WTC11 (cell line): ENCODE measurements at regions not wholly inside any gene's neighbourhood (a gene's known extent, or its start where the extent isn't known, plus 50 kb on each side); places are given as distances from the start of the nearest gene placed in this dataset.

Experiments used
- ATF2 ChIP-seq: sonication (generic); formaldehyde crosslinking; IDR thresholded peaks from 2 replicates; pipeline ENCODE4 v1.8.1; 2022; ENCODE audit warnings: low read depth, missing genetic modification reagents, borderline replicate concordance
- CBFB ChIP-seq: sonication (generic); formaldehyde crosslinking; IDR thresholded peaks from 2 replicates; pipeline ENCODE4 v1.8.1; 2022; ENCODE audit warnings: mild to moderate bottlenecking, low read depth, missing genetic modification reagents
- ELF4 ChIP-seq: sonication (generic); formaldehyde crosslinking; IDR thresholded peaks from 2 replicates; pipeline ENCODE4 v1.8.1; 2022; ENCODE audit warnings: low read depth, mild to moderate bottlenecking, moderate library complexity, missing genetic modification reagents
- ETV6 ChIP-seq: sonication (generic); formaldehyde crosslinking; IDR thresholded peaks from 2 replicates; pipeline ENCODE4 v1.8.1; 2022; ENCODE audit warnings: mild to moderate bottlenecking, missing genetic modification reagents
- FOXK1 ChIP-seq: sonication (generic); formaldehyde crosslinking; IDR thresholded peaks from 2 replicates; pipeline ENCODE4 v1.8.0; 2022; ENCODE audit warnings: mild to moderate bottlenecking, moderate library complexity, missing genetic modification reagents
- MLX ChIP-seq: sonication (generic); formaldehyde crosslinking; IDR thresholded peaks from 2 replicates; pipeline ENCODE4 v1.8.1; 2023; ENCODE audit warnings: mild to moderate bottlenecking, missing genetic modification reagents, moderate library complexity
- SP1 ChIP-seq: sonication (generic); formaldehyde crosslinking; conservative IDR thresholded peaks from 2 replicates; pipeline ENCODE4 v1.8.1; 2022; ENCODE audit warnings: missing genetic modification reagents
- TP53 ChIP-seq: sonication (generic); formaldehyde crosslinking; IDR thresholded peaks from 2 replicates; pipeline ENCODE4 v1.8.1; 2023; ENCODE audit warnings: mild to moderate bottlenecking, missing genetic modification reagents
- ZSCAN18 ChIP-seq: fragments of 250-450 bp; sonication (Bioruptor Pico); IDR thresholded peaks from 2 replicates; pipeline ENCODE4 v2.1.2; 2022; ENCODE audit warnings: mild to moderate bottlenecking, moderate library complexity
- TF ChIP-seq, protein P1 (sequence below): fragments of 200-600 bp; IDR thresholded peaks from 2 replicates; pipeline ENCODE4 v1.8.0; 2022; ENCODE audit warnings: antibody characterized with exemption
- TF ChIP-seq, protein P2 (sequence below): sonication (generic); formaldehyde crosslinking; IDR thresholded peaks from 2 replicates; pipeline ENCODE4 v1.8.1; 2022; ENCODE audit warnings: missing genetic modification reagents, borderline replicate concordance
- TF ChIP-seq, protein P3 (sequence below): sonication (generic); formaldehyde crosslinking; IDR thresholded peaks from 2 replicates; pipeline ENCODE4 v1.8.0; 2022; ENCODE audit warnings: mild to moderate bottlenecking, missing genetic modification reagents

GRCh38 chr1:166785987-166786386 is 53.3 kb upstream of the POGK start:
- TF ChIP-seq, protein P1, sequence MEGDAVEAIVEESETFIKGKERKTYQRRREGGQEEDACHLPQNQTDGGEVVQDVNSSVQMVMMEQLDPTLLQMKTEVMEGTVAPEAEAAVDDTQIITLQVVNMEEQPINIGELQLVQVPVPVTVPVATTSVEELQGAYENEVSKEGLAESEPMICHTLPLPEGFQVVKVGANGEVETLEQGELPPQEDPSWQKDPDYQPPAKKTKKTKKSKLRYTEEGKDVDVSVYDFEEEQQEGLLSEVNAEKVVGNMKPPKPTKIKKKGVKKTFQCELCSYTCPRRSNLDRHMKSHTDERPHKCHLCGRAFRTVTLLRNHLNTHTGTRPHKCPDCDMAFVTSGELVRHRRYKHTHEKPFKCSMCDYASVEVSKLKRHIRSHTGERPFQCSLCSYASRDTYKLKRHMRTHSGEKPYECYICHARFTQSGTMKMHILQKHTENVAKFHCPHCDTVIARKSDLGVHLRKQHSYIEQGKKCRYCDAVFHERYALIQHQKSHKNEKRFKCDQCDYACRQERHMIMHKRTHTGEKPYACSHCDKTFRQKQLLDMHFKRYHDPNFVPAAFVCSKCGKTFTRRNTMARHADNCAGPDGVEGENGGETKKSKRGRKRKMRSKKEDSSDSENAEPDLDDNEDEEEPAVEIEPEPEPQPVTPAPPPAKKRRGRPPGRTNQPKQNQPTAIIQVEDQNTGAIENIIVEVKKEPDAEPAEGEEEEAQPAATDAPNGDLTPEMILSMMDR: no peak
- TF ChIP-seq CBFB (CRISPR knock-in tag): no peak
- no peak for TF ChIP-seq ETV6 (CRISPR knock-in tag)
- TF ChIP-seq, protein P2, sequence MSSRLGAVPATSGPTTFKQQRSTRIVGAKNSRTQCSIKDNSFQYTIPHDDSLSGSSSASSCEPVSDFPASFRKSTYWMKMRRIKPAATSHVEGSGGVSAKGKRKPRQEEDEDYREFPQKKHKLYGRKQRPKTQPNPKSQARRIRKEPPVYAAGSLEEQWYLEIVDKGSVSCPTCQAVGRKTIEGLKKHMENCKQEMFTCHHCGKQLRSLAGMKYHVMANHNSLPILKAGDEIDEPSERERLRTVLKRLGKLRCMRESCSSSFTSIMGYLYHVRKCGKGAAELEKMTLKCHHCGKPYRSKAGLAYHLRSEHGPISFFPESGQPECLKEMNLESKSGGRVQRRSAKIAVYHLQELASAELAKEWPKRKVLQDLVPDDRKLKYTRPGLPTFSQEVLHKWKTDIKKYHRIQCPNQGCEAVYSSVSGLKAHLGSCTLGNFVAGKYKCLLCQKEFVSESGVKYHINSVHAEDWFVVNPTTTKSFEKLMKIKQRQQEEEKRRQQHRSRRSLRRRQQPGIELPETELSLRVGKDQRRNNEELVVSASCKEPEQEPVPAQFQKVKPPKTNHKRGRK (CRISPR knock-in tag): no peak
- no peak for TF ChIP-seq FOXK1
- no peak for TF ChIP-seq ZSCAN18 (CRISPR knock-in tag)
- TF ChIP-seq SP1 (CRISPR knock-in tag): no peak
- no peak for TF ChIP-seq ELF4 (CRISPR knock-in tag)
- TF ChIP-seq, protein P3, sequence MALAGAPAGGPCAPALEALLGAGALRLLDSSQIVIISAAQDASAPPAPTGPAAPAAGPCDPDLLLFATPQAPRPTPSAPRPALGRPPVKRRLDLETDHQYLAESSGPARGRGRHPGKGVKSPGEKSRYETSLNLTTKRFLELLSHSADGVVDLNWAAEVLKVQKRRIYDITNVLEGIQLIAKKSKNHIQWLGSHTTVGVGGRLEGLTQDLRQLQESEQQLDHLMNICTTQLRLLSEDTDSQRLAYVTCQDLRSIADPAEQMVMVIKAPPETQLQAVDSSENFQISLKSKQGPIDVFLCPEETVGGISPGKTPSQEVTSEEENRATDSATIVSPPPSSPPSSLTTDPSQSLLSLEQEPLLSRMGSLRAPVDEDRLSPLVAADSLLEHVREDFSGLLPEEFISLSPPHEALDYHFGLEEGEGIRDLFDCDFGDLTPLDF (CRISPR knock-in tag): no peak
- no peak for TF ChIP-seq ATF2 (CRISPR knock-in tag)
- no peak for TF ChIP-seq MLX (CRISPR knock-in tag)
- TF ChIP-seq TP53 (CRISPR knock-in tag): no peak
